Colonic mucosa (tissue), 4 donors: ENCODE measurements at regions not wholly inside any gene's neighbourhood (a gene's known extent, or its start where the extent isn't known, plus 50 kb on each side); places are given as distances from the start of the nearest gene placed in this dataset.

Source experiments
- DNase-seq: peaks from one replicate; pipeline ENCODE4 v3.0.0-alpha.2; 2020
- H3K27ac ChIP-seq: fragments of 200-600 bp; one replicate; pipeline ENCODE4 v1.8.0; 2021
- H3K27me3 ChIP-seq: fragments of 200-600 bp; one replicate; pipeline ENCODE4 v1.8.0; 2021
- H3K36me3 ChIP-seq: fragments of 200-600 bp; one replicate; pipeline ENCODE4 v1.8.0; 2021
- H3K4me1 ChIP-seq: fragments of 200-600 bp; one replicate; pipeline ENCODE4 v1.8.0; 2021; ENCODE audit warnings: mild to moderate bottlenecking
- H3K4me3 ChIP-seq: fragments of 200-600 bp; one replicate; pipeline ENCODE4 v1.8.0; 2021
- H3K9ac ChIP-seq, 2 donors: one replicate each; pipeline ENCODE4 v1.7.0; 2013; ENCODE audit warnings: control low read depth in 2 of 2, low read depth in 2 of 2, low read length in 2 of 2
- H3K9me3 ChIP-seq: fragments of 200-600 bp; one replicate; pipeline ENCODE4 v1.8.0; 2021
- intact Hi-C: fragments of 100-400 bp; cut with DNase I; formaldehyde crosslinking; loops from one replicate; pipeline ENCODE4 v1.14.1; 2022
- TF ChIP-seq, protein P1 (sequence below): fragments of 200-600 bp; IDR thresholded peaks from one replicate; pipeline ENCODE4 v1.8.0; 2022; ENCODE audit warnings: antibody characterized with exemption, mild to moderate bottlenecking
- donor health status: healthy.
- donor health status: DM: no; HTN: no; CAD: no.
- donor health status: DM: no; HTN: no; CAD: no.

DNA sequence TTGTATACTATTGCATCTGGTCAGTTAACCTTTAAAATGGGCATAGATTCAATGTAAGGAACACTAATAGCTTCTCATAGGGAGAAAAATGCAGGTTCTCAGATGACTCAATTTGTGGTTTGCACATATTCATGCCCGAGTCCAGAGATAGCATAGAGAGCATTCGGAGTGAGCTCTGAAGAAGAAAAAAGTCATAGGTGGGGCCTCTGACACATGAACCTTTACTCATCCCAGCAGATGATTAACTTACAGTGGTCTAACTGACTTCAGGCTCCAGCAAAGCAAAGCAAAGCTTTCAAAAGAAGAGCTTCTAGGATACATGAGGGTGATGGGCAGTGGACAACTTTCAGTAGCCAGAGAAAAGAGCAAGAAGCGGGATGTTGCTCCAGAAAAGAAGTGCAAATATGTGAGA is 55.3 kb upstream of the BTN3A2 start:
- intact Hi-C loops, result no loop called here
- H3K4me1 ChIP-seq, result no peaks in the 10 kb centered on the region
- H3K4me3 ChIP-seq, result no peak overlapping the region
- no peaks in the 10 kb centered on the region for H3K27me3 ChIP-seq
- no peak for DNase-seq
- H3K27ac ChIP-seq, result no peak overlapping the region
- TF ChIP-seq, protein P1, sequence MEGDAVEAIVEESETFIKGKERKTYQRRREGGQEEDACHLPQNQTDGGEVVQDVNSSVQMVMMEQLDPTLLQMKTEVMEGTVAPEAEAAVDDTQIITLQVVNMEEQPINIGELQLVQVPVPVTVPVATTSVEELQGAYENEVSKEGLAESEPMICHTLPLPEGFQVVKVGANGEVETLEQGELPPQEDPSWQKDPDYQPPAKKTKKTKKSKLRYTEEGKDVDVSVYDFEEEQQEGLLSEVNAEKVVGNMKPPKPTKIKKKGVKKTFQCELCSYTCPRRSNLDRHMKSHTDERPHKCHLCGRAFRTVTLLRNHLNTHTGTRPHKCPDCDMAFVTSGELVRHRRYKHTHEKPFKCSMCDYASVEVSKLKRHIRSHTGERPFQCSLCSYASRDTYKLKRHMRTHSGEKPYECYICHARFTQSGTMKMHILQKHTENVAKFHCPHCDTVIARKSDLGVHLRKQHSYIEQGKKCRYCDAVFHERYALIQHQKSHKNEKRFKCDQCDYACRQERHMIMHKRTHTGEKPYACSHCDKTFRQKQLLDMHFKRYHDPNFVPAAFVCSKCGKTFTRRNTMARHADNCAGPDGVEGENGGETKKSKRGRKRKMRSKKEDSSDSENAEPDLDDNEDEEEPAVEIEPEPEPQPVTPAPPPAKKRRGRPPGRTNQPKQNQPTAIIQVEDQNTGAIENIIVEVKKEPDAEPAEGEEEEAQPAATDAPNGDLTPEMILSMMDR, result no peak
- no peaks in the 10 kb centered on the region for H3K36me3 ChIP-seq
- H3K9ac ChIP-seq, result no peak overlapping the region
- H3K9me3 ChIP-seq, result no peaks in the 10 kb centered on the region

DNA sequence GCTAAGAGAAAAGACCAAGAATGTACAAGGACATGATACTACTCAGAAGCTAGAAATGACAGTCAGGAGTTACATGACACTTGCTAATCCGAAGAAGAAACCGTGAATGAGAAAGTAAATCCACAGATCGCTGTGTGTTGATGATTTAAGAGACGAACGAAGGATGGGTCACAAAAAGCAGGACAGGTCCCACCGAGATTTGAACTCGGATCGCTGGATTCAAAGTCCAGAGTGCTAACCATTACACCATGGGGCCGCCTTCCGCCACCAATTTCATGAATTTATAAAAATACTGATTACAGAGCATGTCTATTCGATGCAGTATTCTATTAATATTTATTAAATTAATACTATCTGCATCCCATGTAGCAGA is 54.0 kb upstream of the BTN3A2 start:
- Histone ChIP-seq H3K36me3 (no peaks in the 10 kb centered on the region), H3K27me3 (no peaks in the 10 kb centered on the region), H3K9me3 (no peaks in the 10 kb centered on the region), H3K27ac (no peak overlapping the region), H3K9ac (no peak overlapping the region), H3K4me1 (no peaks in the 10 kb centered on the region), H3K4me3 (no peak overlapping the region)
- intact Hi-C loops, result no loop called here
- TF ChIP-seq, protein P1, result no peak
- DNase-seq, result peak; percentile 45

DNA sequence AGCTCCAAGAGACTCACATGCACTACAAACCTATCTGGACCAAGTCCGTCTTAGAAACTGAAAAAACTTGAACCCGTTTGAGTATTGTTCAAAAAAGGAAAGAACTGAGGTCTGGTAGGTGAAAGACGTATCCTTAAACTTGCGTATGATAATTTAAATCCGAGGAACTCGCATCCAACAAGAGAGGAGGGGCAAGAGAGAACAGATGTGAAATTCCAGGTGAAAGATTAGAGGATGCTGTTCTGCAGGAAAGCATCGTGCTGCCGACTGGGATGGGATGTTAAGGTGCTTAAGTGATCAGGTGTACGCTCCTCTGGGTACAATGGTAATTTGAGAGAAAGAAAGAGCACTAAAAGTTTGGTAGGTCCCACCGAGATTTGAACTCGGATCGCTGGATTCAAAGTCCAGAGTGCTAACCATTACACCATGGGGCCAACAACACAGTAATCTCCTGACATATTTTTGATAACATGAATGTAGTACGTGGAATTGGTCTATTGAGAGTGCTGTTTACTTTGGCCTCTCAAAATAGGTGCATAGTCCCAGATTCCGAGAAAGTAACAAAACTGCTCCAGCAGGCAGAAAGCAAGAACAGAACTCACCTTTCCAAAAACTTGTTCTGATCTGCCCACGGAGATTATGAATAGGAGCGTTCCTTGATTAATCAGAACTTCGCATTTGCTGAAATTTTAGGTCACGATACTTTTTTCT is 53.5 kb upstream of the BTN3A2 start:
- H3K27ac ChIP-seq, result peak overlapping the region; percentile 24
- DNase-seq, result peak; percentile 67
- H3K4me3 ChIP-seq, result peak overlapping the region; percentile 11
- no peaks in the 10 kb centered on the region for H3K4me1 ChIP-seq
- intact Hi-C loops, result no loop called here
- H3K27me3 ChIP-seq, result no peaks in the 10 kb centered on the region
- H3K36me3 ChIP-seq, result no peaks in the 10 kb centered on the region
- peak overlapping the region in 1 of 2 donors; percentile 52 for H3K9ac ChIP-seq
- TF ChIP-seq, protein P1, result no peak
- no peaks in the 10 kb centered on the region for H3K9me3 ChIP-seq

DNA sequence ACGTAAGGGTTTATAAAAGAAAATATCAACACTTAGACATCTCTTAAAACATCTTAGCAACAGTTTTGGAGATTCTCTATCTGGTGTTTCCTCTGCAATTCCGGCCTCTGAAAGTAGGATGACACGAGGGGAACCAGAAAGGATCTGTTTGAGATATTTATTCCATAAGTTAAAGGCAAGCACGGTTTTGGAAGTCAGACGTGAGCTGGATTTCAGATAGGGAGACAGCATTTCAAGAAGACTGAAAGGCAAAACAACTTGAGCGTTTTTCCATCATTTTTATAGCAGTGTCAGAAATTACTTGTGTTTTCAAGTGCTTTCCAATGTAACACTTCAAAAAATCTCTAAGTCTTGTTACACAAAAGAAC is 52.9 kb upstream of the BTN3A2 start:
- peak overlapping the region; percentile 24 for H3K27ac ChIP-seq
- H3K27me3 ChIP-seq, result no peaks in the 10 kb centered on the region
- H3K9ac ChIP-seq, result peak overlapping the region in 1 of 2 donors; percentile 52
- no peak for DNase-seq
- H3K9me3 ChIP-seq, result no peaks in the 10 kb centered on the region
- H3K36me3 ChIP-seq, result no peaks in the 10 kb centered on the region
- H3K4me1 ChIP-seq, result no peaks in the 10 kb centered on the region
- peak overlapping the region; percentile 11 for H3K4me3 ChIP-seq
- intact Hi-C loops, result no loop called here
- TF ChIP-seq, protein P1, result no peak

DNA sequence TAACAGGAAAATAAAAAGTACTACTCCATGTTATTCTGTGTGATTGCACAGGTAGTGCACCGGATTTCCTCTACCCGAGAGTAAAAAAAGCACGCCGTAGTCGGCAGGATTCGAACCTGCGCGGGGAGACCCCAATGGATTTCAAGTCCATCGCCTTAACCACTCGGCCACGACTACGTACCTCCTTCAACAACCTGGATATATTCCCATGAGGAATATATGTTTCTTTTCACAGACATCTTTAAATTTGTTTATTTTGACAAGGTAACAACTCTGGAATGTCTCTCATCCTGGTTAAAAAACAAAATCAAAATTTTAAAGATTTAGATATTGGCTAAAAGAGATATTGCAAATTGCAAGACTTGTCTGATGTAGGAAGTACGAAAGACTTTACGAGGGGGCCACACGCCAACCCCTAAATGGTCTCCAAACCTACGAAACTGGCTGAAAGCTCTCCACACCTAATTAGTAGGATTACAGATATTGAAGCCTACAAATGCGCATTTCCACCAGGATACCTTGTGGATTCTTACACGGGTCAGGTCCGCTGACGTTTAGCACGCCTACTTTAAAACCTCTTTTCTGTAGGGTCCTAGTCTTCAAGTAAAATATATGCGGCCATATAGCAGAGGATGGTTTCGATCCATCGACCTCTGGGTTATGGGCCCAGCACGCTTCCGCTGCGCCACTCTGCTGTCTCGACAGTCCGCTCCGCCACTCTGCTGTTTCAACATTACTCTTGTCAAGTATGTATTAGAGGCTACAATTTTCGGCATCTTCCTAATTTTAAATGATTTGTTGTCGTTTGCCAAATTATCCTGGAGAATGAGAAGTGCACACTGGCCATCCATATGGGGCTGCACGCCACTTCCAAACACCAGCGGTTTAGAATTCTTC is 52.2 kb upstream of the BTN3A2 start:
- Histone ChIP-seq H3K4me1 (no peaks in the 10 kb centered on the region), H3K27ac (peak overlapping the region; percentile 5), H3K9me3 (no peaks in the 10 kb centered on the region), H3K36me3 (no peaks in the 10 kb centered on the region), H3K9ac (peak overlapping the region in 1 of 2 donors; percentile 62), H3K4me3 (peak overlapping the region; percentile 38), H3K27me3 (no peaks in the 10 kb centered on the region)
- intact Hi-C loops, result no loop called here
- TF ChIP-seq, protein P1, result no peak
- DNase-seq, result peak; percentile 88
